WTC11 (cell line): ENCODE measurements at regions not wholly inside any gene's neighbourhood (a gene's known extent, or its start where the extent isn't known, plus 50 kb on each side); places are given as distances from the start of the nearest gene placed in this dataset.
A peak's percentile ranks its signal among the peaks of the same experiment; 100 is the strongest.

Experiments used
- ATAC-seq: fragments of 200-7000 bp; cut with Tn5 transposase; 2 replicates; pipeline ENCODE4 v1.10.0; 2021; ENCODE audit warnings: mild to moderate bottlenecking, moderate library complexity
- CTCF ChIA-PET: fragments of 300-600 bp; sonication (Branson Sonifier 250); formaldehyde crosslinking; loops from one replicate; lab custom pipeline; 2021; ENCODE audit warnings: antibody characterized with exemption; lab: Charles Lee
- POLR2A ChIA-PET: fragments of 350-600 bp; sonication (Branson Sonifier 250); formaldehyde crosslinking; loops from one replicate; lab custom pipeline; 2021; ENCODE audit warnings: antibody characterized with exemption; lab: Charles Lee
- DNase-seq: peaks from one replicate; pipeline ENCODE4 v3.0.0; 2021; ENCODE audit warnings: low spot score
- H3K27ac Mint-ChIP-seq: 2 replicates; pipeline ENCODE4 v1.8.0; 2021; ENCODE audit warnings: mixed read lengths
- H3K27me3 Mint-ChIP-seq: 2 replicates; pipeline ENCODE4 v1.8.0; 2021; ENCODE audit warnings: low read depth, mild to moderate bottlenecking, moderate library complexity, mixed read lengths
- H3K36me3 Mint-ChIP-seq: 2 replicates; pipeline ENCODE4 v1.8.0; 2021; ENCODE audit warnings: mixed read lengths
- H3K4me1 Mint-ChIP-seq: 2 replicates; pipeline ENCODE4 v1.8.0; 2022; ENCODE audit warnings: mixed read lengths
- H3K4me3 Mint-ChIP-seq: 2 replicates; pipeline ENCODE4 v1.8.0; 2021; ENCODE audit warnings: mild to moderate bottlenecking, moderate library complexity, mixed read lengths
- H3K9me3 Mint-ChIP-seq: 2 replicates; pipeline ENCODE4 v1.8.0; 2021; ENCODE audit warnings: mixed read lengths
- ATF3 ChIP-seq: sonication (generic); formaldehyde crosslinking; conservative IDR thresholded peaks from 2 replicates; pipeline ENCODE4 v1.8.1; 2022; ENCODE audit warnings: mild to moderate bottlenecking, missing genetic modification reagents
- EMX1 ChIP-seq: fragments of 250-450 bp; sonication (Bioruptor Pico); IDR thresholded peaks from 2 replicates; pipeline ENCODE4 v1.8.0; 2021; ENCODE audit warnings: mild to moderate bottlenecking
- ESRRA ChIP-seq: sonication (generic); formaldehyde crosslinking; IDR thresholded peaks from 2 replicates; pipeline ENCODE4 v1.8.1; 2022; ENCODE audit warnings: mild to moderate bottlenecking, missing genetic modification reagents, borderline replicate concordance
- ETV6 ChIP-seq: sonication (generic); formaldehyde crosslinking; IDR thresholded peaks from 2 replicates; pipeline ENCODE4 v1.8.1; 2022; ENCODE audit warnings: mild to moderate bottlenecking, missing genetic modification reagents
- FOXP4 ChIP-seq: sonication (generic); formaldehyde crosslinking; IDR thresholded peaks from 2 replicates; pipeline ENCODE4 v1.8.0; 2022; ENCODE audit warnings: mild to moderate bottlenecking, missing genetic modification reagents
- HMGA2 ChIP-seq: fragments of 250-450 bp; sonication (Bioruptor Pico); IDR thresholded peaks from 2 replicates; pipeline ENCODE4 v1.4.0; 2021; ENCODE audit warnings: mild to moderate bottlenecking, moderate library complexity
- IRF1 ChIP-seq: sonication (generic); formaldehyde crosslinking; IDR thresholded peaks from 2 replicates; pipeline ENCODE4 v1.8.0; 2023; ENCODE audit warnings: missing genetic modification reagents
- JAZF1 ChIP-seq: fragments of 250-450 bp; sonication (Bioruptor Pico); IDR thresholded peaks from 2 replicates; pipeline ENCODE4 v1.9.0; 2021; ENCODE audit warnings: moderate library complexity, mild to moderate bottlenecking, inconsistent platforms
- KAT7 ChIP-seq: sonication (generic); formaldehyde crosslinking; IDR thresholded peaks from 2 replicates; pipeline ENCODE4 v1.8.1; 2023; ENCODE audit warnings: missing genetic modification reagents, mild to moderate bottlenecking, borderline replicate concordance
- NR1H2 ChIP-seq: sonication (generic); formaldehyde crosslinking; IDR thresholded peaks from 2 replicates; pipeline ENCODE4 v1.9.0; 2021; ENCODE audit warnings: mild to moderate bottlenecking, moderate library complexity, missing genetic modification reagents
- NR3C1 ChIP-seq: sonication (generic); formaldehyde crosslinking; conservative IDR thresholded peaks from 2 replicates; pipeline ENCODE4 v1.8.1; 2023; ENCODE audit warnings: low read depth, mild to moderate bottlenecking, missing genetic modification reagents
- OVOL2 ChIP-seq: fragments of 250-450 bp; sonication (Bioruptor Pico); IDR thresholded peaks from 2 replicates; pipeline ENCODE4 v1.9.0; 2021; ENCODE audit warnings: mild to moderate bottlenecking, borderline replicate concordance
- PREB ChIP-seq: sonication (generic); formaldehyde crosslinking; IDR thresholded peaks from 2 replicates; pipeline ENCODE4 v1.8.1; 2022; ENCODE audit warnings: mild to moderate bottlenecking, missing genetic modification reagents, moderate library complexity, borderline replicate concordance
- RELA ChIP-seq: sonication (generic); formaldehyde crosslinking; IDR thresholded peaks from 2 replicates; pipeline ENCODE4 v1.8.1; 2022; ENCODE audit warnings: missing genetic modification reagents, mild to moderate bottlenecking, borderline replicate concordance
- TCF7 ChIP-seq: sonication (generic); formaldehyde crosslinking; IDR thresholded peaks from 2 replicates; pipeline ENCODE4 v1.8.0; 2022; ENCODE audit warnings: mild to moderate bottlenecking, low read depth, missing genetic modification reagents, moderate library complexity
- TEAD1 ChIP-seq: sonication (generic); formaldehyde crosslinking; IDR thresholded peaks from 2 replicates; pipeline ENCODE4 v1.8.0; 2022; ENCODE audit warnings: mild to moderate bottlenecking, missing genetic modification reagents
- TEAD4 ChIP-seq: sonication (generic); formaldehyde crosslinking; IDR thresholded peaks from 2 replicates; pipeline ENCODE4 v1.8.0; 2022; ENCODE audit warnings: mild to moderate bottlenecking, missing genetic modification reagents
- USF1 ChIP-seq: sonication (generic); formaldehyde crosslinking; IDR thresholded peaks from 2 replicates; pipeline ENCODE4 v1.8.0; 2022; ENCODE audit warnings: mild to moderate bottlenecking, missing genetic modification reagents
- ZNF138 ChIP-seq: sonication (generic); formaldehyde crosslinking; conservative IDR thresholded peaks from 2 replicates; pipeline ENCODE4 v1.8.1; 2022; ENCODE audit warnings: mild to moderate bottlenecking, moderate library complexity, missing genetic modification reagents
- ZNF425 ChIP-seq: fragments of 250-450 bp; sonication (Bioruptor Pico); conservative IDR thresholded peaks from 2 replicates; pipeline ENCODE4 v1.9.0; 2021; ENCODE audit warnings: mild to moderate bottlenecking
- ZNF671 ChIP-seq: fragments of 250-450 bp; sonication (Bioruptor Pico); IDR thresholded peaks from 2 replicates; pipeline ENCODE4 v1.8.0; 2021; ENCODE audit warnings: mild to moderate bottlenecking

- no peaks in the 10 kb centered on the region for H3K9me3 Mint-ChIP-seq
- ATAC-seq = peak; percentile 87
- POLR2A ChIA-PET = no interaction called here
- H3K4me3 Mint-ChIP-seq = no peak overlapping the region
- H3K27me3 Mint-ChIP-seq = no peaks in the 10 kb centered on the region
- H3K4me1 Mint-ChIP-seq = peaks cover 17% of the 10 kb centered on the region
- CTCF ChIA-PET = interaction anchor here (0.7 to 1.5 kb wide), 8 partner anchors 11 to 301 kb away, joined by 3 to 14 read pairs (median 4); no protein-coding TSS in a partner anchor
- H3K27ac Mint-ChIP-seq = no peak overlapping the region
- no peak for DNase-seq
- no peaks in the 10 kb centered on the region for H3K36me3 Mint-ChIP-seq
- no peak for TF ChIP-seq ETV6
- TF ChIP-seq ZNF671 (CRISPR knock-in tag) = no peak
- TF ChIP-seq TEAD1 = no peak
- TF ChIP-seq, all 79 proteins: peak for 0
Measured at GRCh38 chr3:111277226-111277625, 205.6 kb downstream of the NECTIN3 start.

GRCh38 chr3:111278959-111279358 lies 207.3 kb downstream of the NECTIN3 start:
- Mint-ChIP-seq H3K36me3 (no peaks in the 10 kb centered on the region), H3K27me3 (no peaks in the 10 kb centered on the region), H3K27ac (no peak overlapping the region), H3K9me3 (no peaks in the 10 kb centered on the region), H3K4me1 (peaks cover 17% of the 10 kb centered on the region), H3K4me3 (no peak overlapping the region)
- TF ChIP-seq KAT7 (CRISPR knock-in tag) (no peak), ETV6 (no peak), EMX1 (no peak), ZNF138 (CRISPR knock-in tag) (no peak), NR1H2 (no peak), NR3C1 (CRISPR knock-in tag) (no peak), FOXP4 (no peak), IRF1 (CRISPR knock-in tag) (no peak), OVOL2 (CRISPR knock-in tag) (no peak), PREB (CRISPR knock-in tag) (no peak), ZNF425 (CRISPR knock-in tag) (no peak), TEAD4 (no peak), RELA (CRISPR knock-in tag) (no peak), ESRRA (CRISPR knock-in tag) (no peak), ATF3 (CRISPR knock-in tag) (no peak), TCF7 (CRISPR knock-in tag) (no peak), HMGA2 (CRISPR knock-in tag) (no peak), JAZF1 (CRISPR knock-in tag) (no peak), USF1 (CRISPR knock-in tag) (no peak), ZNF671 (CRISPR knock-in tag) (no peak)
- DNase-seq (no peak), ATAC-seq (no peak)
- ChIA-PET POLR2A (no interaction called here), CTCF (no interaction called here)
